OCI-LY1 (cell line): ENCODE measurements at regions not wholly inside any gene's neighbourhood (a gene's known extent, or its start where the extent isn't known, plus 50 kb on each side); places are given as distances from the start of the nearest gene placed in this dataset.

ENCODE experiments used
- EZH2 ChIP-seq: fragments of 200-600 bp; sonication (generic), shearing (Covaris generic); IDR thresholded peaks from 2 replicates; pipeline ENCODE4 v1.8.0; 2017; ENCODE audit warnings: borderline replicate concordance, mixed run types, mild to moderate bottlenecking, antibody characterized with exemption, low read length, moderate library complexity, mixed read lengths
- TF ChIP-seq, protein P1 (sequence below): fragments of 200-600 bp; sonication (generic), shearing (Covaris generic); IDR thresholded peaks from 2 replicates; pipeline ENCODE4 v1.5.1; 2017; ENCODE audit warnings: mild to moderate bottlenecking, antibody characterized with exemption, low read length, moderate library complexity, mixed read lengths

DNA sequence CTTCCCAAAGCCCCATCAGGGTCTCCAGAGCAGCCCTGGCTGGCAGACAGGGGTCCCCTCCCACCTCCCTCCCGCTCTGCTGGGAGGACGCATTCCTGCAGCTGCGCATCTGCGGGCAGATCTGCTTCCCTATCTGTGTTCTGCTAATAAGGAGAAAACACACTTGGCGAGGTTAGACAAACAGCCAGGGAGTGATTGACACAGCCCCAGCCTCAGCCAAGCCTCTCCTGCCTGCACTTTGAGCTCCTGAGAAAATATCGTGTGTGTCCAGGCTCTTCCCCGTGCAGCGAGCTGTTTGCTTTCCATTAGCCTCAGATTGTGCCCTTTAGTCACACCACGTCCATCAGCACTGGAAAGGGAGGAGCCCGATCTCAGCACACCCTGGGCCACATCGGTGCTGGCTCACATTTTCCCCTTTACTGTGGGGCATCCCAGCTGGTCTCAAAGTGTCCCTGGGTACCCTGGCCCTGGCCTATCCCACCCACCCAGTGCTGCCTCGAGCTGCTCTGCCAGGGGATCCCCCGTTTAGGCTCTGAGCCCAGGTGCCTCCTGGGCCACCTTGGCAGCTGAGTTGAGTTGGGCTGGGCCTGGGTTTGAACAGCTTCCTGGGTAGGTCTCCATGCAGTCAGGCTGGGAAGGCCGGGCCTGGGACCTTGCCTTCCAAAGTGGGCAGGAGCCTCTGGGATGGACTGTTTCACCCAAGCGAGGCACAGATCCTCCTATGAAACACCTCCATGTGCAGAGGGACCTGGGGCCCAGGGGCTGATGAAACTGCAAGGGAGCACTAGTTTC lies 61.1 kb downstream of the BARX1 start:
- TF ChIP-seq, protein P1, sequence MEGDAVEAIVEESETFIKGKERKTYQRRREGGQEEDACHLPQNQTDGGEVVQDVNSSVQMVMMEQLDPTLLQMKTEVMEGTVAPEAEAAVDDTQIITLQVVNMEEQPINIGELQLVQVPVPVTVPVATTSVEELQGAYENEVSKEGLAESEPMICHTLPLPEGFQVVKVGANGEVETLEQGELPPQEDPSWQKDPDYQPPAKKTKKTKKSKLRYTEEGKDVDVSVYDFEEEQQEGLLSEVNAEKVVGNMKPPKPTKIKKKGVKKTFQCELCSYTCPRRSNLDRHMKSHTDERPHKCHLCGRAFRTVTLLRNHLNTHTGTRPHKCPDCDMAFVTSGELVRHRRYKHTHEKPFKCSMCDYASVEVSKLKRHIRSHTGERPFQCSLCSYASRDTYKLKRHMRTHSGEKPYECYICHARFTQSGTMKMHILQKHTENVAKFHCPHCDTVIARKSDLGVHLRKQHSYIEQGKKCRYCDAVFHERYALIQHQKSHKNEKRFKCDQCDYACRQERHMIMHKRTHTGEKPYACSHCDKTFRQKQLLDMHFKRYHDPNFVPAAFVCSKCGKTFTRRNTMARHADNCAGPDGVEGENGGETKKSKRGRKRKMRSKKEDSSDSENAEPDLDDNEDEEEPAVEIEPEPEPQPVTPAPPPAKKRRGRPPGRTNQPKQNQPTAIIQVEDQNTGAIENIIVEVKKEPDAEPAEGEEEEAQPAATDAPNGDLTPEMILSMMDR = no peak
- TF ChIP-seq EZH2 = no peak
